ENCODE measurements at regions not wholly inside any gene's neighbourhood (a gene's known extent, or its start where the extent isn't known, plus 50 kb on each side); places are given as distances from the start of the nearest gene placed in this dataset.
A peak's percentile ranks its signal among the peaks of the same experiment; 100 is the strongest.

DNA sequence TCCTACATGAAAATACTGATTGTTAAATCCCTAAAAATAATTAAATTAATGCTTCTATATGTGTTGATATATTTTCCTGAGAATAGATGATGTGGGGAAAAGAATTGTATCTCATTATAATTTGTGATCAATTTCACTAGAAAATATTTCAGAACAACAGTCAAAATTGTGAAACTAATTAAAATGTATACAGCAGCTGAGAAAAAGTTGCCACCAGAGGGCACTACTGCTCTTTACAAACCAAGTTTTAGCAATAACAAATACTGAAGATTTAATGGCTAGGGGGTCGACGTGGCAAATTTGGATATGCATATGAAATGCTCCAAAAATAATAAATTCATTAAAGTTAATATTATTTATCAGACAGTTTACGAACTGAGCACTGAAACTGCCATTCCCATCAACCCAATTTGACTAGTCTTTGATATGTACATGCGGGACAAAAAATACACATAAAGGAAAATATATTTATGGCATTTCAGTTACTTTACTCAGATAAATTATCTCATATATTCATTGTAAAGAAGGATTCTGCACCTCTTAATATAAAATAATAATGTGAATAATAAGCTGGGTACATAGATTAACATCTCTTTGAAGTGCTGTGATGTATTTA is 96.3 kb upstream of the TMPRSS15 start:
- TF ChIP-seq FOXK2 (conservative IDR thresholded peaks at IDR 0.05 in 1 of 2, IDR thresholded peaks at IDR 0.05 in 1 of 2; ENCODE audit: low read depth in 2 of 2) (no peak), SRF (CRISPR knock-in tag; IDR thresholded peaks at IDR 0.05) (no peak)
- TF ChIP-seq, protein P1, sequence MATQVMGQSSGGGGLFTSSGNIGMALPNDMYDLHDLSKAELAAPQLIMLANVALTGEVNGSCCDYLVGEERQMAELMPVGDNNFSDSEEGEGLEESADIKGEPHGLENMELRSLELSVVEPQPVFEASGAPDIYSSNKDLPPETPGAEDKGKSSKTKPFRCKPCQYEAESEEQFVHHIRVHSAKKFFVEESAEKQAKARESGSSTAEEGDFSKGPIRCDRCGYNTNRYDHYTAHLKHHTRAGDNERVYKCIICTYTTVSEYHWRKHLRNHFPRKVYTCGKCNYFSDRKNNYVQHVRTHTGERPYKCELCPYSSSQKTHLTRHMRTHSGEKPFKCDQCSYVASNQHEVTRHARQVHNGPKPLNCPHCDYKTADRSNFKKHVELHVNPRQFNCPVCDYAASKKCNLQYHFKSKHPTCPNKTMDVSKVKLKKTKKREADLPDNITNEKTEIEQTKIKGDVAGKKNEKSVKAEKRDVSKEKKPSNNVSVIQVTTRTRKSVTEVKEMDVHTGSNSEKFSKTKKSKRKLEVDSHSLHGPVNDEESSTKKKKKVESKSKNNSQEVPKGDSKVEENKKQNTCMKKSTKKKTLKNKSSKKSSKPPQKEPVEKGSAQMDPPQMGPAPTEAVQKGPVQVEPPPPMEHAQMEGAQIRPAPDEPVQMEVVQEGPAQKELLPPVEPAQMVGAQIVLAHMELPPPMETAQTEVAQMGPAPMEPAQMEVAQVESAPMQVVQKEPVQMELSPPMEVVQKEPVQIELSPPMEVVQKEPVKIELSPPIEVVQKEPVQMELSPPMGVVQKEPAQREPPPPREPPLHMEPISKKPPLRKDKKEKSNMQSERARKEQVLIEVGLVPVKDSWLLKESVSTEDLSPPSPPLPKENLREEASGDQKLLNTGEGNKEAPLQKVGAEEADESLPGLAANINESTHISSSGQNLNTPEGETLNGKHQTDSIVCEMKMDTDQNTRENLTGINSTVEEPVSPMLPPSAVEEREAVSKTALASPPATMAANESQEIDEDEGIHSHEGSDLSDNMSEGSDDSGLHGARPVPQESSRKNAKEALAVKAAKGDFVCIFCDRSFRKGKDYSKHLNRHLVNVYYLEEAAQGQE (IDR thresholded peaks at IDR 0.05; ENCODE audit: borderline replicate concordance): peak; percentile 56; the same call in 1 of the 2 replicates
- TF ChIP-seq, protein P1 (CRISPR knock-in tag; IDR thresholded peaks at IDR 0.05; ENCODE audit: low read depth): no peak
- TF ChIP-seq, protein P2, sequence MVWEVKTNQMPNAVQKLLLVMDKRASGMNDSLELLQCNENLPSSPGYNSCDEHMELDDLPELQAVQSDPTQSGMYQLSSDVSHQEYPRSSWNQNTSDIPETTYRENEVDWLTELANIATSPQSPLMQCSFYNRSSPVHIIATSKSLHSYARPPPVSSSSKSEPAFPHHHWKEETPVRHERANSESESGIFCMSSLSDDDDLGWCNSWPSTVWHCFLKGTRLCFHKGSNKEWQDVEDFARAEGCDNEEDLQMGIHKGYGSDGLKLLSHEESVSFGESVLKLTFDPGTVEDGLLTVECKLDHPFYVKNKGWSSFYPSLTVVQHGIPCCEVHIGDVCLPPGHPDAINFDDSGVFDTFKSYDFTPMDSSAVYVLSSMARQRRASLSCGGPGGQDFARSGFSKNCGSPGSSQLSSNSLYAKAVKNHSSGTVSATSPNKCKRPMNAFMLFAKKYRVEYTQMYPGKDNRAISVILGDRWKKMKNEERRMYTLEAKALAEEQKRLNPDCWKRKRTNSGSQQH (CRISPR knock-in tag; IDR thresholded peaks at IDR 0.05): no peak
- TF ChIP-seq, protein P3, sequence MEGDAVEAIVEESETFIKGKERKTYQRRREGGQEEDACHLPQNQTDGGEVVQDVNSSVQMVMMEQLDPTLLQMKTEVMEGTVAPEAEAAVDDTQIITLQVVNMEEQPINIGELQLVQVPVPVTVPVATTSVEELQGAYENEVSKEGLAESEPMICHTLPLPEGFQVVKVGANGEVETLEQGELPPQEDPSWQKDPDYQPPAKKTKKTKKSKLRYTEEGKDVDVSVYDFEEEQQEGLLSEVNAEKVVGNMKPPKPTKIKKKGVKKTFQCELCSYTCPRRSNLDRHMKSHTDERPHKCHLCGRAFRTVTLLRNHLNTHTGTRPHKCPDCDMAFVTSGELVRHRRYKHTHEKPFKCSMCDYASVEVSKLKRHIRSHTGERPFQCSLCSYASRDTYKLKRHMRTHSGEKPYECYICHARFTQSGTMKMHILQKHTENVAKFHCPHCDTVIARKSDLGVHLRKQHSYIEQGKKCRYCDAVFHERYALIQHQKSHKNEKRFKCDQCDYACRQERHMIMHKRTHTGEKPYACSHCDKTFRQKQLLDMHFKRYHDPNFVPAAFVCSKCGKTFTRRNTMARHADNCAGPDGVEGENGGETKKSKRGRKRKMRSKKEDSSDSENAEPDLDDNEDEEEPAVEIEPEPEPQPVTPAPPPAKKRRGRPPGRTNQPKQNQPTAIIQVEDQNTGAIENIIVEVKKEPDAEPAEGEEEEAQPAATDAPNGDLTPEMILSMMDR (IDR thresholded peaks at IDR 0.05 in 2 of 3, conservative IDR thresholded peaks at IDR 0.05 in 1 of 3; ENCODE audit: insufficient read depth in 2 of 3, low read depth in 1 of 3, low read length in 3 of 3): peak; percentile 25 to 69 (median 54); a peak in 5 of 6 replicates

All from K562 (cell line).